22Rv1 (cell line): ENCODE measurements at regions not wholly inside any gene's neighbourhood (a gene's known extent, or its start where the extent isn't known, plus 50 kb on each side); places are given as distances from the start of the nearest gene placed in this dataset.

Experiments
- CTCF ChIP-seq: fragments of 450-650 bp; IDR thresholded peaks from 2 replicates; pipeline ENCODE4 v1.5.1; 2017; ENCODE audit warnings: mild to moderate bottlenecking
- ZFX ChIP-seq: fragments of 450-650 bp; IDR thresholded peaks from 2 replicates; pipeline ENCODE4 v1.6.1; 2017; ENCODE audit warnings: antibody characterized with exemption, borderline replicate concordance

GRCh38 chr10:108836362-108836761 is 1086.9 kb downstream of the XPNPEP1 start:
- TF ChIP-seq CTCF (no peak), ZFX (no peak)
